ENCODE measurements at regions not wholly inside any gene's neighbourhood (a gene's known extent, or its start where the extent isn't known, plus 50 kb on each side); places are given as distances from the start of the nearest gene placed in this dataset.

GRCh38 chr14:76607510-76607909, 153.8 kb upstream of the VASH1 start:
- DNase-seq: no peak

- DNase-seq: no peak
These were observed 148.6 kb upstream of the VASH1 start for GRCh38 chr14:76612654-76613053.

- DNase-seq: no peak
These were observed 147.7 kb upstream of the VASH1 start for GRCh38 chr14:76613616-76614015.

- no peak for DNase-seq
These were observed 145.9 kb upstream of the VASH1 start for GRCh38 chr14:76615331-76615730.

GRCh38 chr14:76617440-76617839, 143.8 kb upstream of the VASH1 start:
- no peak for DNase-seq

- no peak for DNase-seq
These were observed 124.7 kb upstream of the VASH1 start for GRCh38 chr14:76636602-76637001.

GRCh38 chr14:76638841-76639240, 122.4 kb upstream of the VASH1 start:
- no peak for DNase-seq

GRCh38 chr14:76639606-76640229, 121.5 kb upstream of the VASH1 start:
- DNase-seq: no peak

GRCh38 chr14:76640923-76641395, 120.3 kb upstream of the VASH1 start:
- DNase-seq: no peak

GRCh38 chr14:76641541-76641940, 119.7 kb upstream of the VASH1 start:
- no peak for DNase-seq

GRCh38 chr14:76643887-76644286, 117.4 kb upstream of the VASH1 start:
- no peak for DNase-seq

- no peak for DNase-seq
These were observed 116.3 kb upstream of the VASH1 start for GRCh38 chr14:76644855-76645518.

- no peak for DNase-seq
These were observed 113.5 kb upstream of the VASH1 start for GRCh38 chr14:76647697-76648298.

- DNase-seq: no peak
These were observed 109.7 kb upstream of the VASH1 start for GRCh38 chr14:76651410-76652055.

GRCh38 chr14:76653875-76654572, 107.2 kb upstream of the VASH1 start:
- DNase-seq: no peak

- DNase-seq: no peak
These were observed 106.6 kb upstream of the VASH1 start for GRCh38 chr14:76654573-76655108.

GRCh38 chr14:76655331-76655730, 105.9 kb upstream of the VASH1 start:
- no peak for DNase-seq

GRCh38 chr14:76656592-76656991, 104.7 kb upstream of the VASH1 start:
- DNase-seq: no peak

- no peak for DNase-seq
These were observed 103.9 kb upstream of the VASH1 start for GRCh38 chr14:76657404-76657803.

GRCh38 chr14:76657846-76658245, 103.4 kb upstream of the VASH1 start:
- DNase-seq: no peak

- no peak for DNase-seq
These were observed 98.7 kb upstream of the VASH1 start for GRCh38 chr14:76662580-76662979.

GRCh38 chr14:76664790-76665189, 96.5 kb upstream of the VASH1 start:
- DNase-seq: no peak

GRCh38 chr14:76666746-76667145, 94.5 kb upstream of the VASH1 start:
- no peak for DNase-seq

Data from activated CD8-positive, alpha-beta memory T cell treated with anti-CD3 and anti-CD28 coated beads for 24 hours (primary cell).